Aorta (tissue), 5 donors: ENCODE measurements at regions not wholly inside any gene's neighbourhood (a gene's known extent, or its start where the extent isn't known, plus 50 kb on each side); places are given as distances from the start of the nearest gene placed in this dataset.
A peak's percentile ranks its signal among the peaks of the same experiment; 100 is the strongest.
"Not testable (repeated sequence)": the region's sequence is repeated elsewhere in the genome, so short reads cannot be mapped to it uniquely, and the experiment has no call there.

Experiments
- ATAC-seq: fragments of 200-7000 bp; cut with Tn5 transposase; one replicate; pipeline ENCODE4 v1.9.1; 2022; ENCODE audit warnings: moderate library complexity; ENCODE audit not compliant: low FRiP score
- DNase-seq, 2 donors: peaks; one replicate each; pipeline ENCODE4 v3.0.0-alpha.2; 2020
- H3K27ac ChIP-seq, 2 donors: one replicate each; pipeline ENCODE4 v1.5.1; 2013; ENCODE audit warnings: low read length in 2 of 2, mild to moderate bottlenecking in 2 of 2, moderate library complexity in 2 of 2, control low read depth in 1 of 2, inconsistent platforms in 1 of 2, low read depth in 1 of 2
- H3K27me3 ChIP-seq, 2 donors: one replicate each; pipeline ENCODE4 v1.6.1; 2013; ENCODE audit warnings: control low read depth in 1 of 2, low read length in 1 of 2, mild to moderate bottlenecking in 1 of 2, moderate library complexity in 1 of 2; ENCODE audit not compliant: insufficient read depth in 2 of 2, control insufficient read depth in 1 of 2
- H3K36me3 ChIP-seq, 2 donors: one replicate each; pipeline ENCODE4 v1.6.1; 2013; ENCODE audit warnings: control low read depth in 1 of 2, low read length in 1 of 2, mild to moderate bottlenecking in 1 of 2; ENCODE audit not compliant: insufficient read depth in 2 of 2, control insufficient read depth in 1 of 2
- H3K4me1 ChIP-seq, 2 donors: one replicate each; pipeline ENCODE4 v1.6.1; 2013; ENCODE audit warnings: low read length in 2 of 2, control low read depth in 1 of 2, mild to moderate bottlenecking in 1 of 2, moderate library complexity in 1 of 2; ENCODE audit not compliant: insufficient read depth in 2 of 2, control insufficient read depth in 1 of 2
- H3K4me3 ChIP-seq, 2 donors: one replicate each; pipeline ENCODE4 v1.5.1; 2013; ENCODE audit warnings: low read length in 2 of 2, control low read depth in 1 of 2, mild to moderate bottlenecking in 1 of 2
- H3K9me3 ChIP-seq: one replicate; pipeline ENCODE4 v1.6.1; 2013; ENCODE audit warnings: mild to moderate bottlenecking, low read length; ENCODE audit not compliant: control insufficient read depth
- WGBS, 2 donors: extraction: QIAGEN DNeasy Blood & Tissue Kit; methylation state at CpG; one replicate each; pipeline ENCODE4 v1.1.7; 2013; 5-methylcytosine and 5-hydroxymethylcytosine counted together
- intact Hi-C, 2 donors: fragments of 100-400 bp; cut with DNase I; formaldehyde crosslinking; loops; one replicate each; pipeline versions ENCODE4 v1.14.2 to v1.15.0; 2022
- donor health status: healthy with polysubstance abuse.
- donor health status: Bipolar disorder and iron deficiency.
- donor health status: DM: no; HTN: no; CAD: no.
- donor health status: DM: no; HTN: no; CAD: no.
- donor health status: DM: yes; HTN: yes; CAD: no.

- intact Hi-C loops: no loop called here
- H3K4me1 ChIP-seq: no peaks in the 10 kb centered on the region
- no peaks in the 10 kb centered on the region for H3K27me3 ChIP-seq
- no peak overlapping the region for H3K27ac ChIP-seq
- ATAC-seq: no peak
- DNase-seq: no peak
- no peak overlapping the region for H3K4me3 ChIP-seq
- no peaks in the 10 kb centered on the region for H3K36me3 ChIP-seq
- 95 to 97% methylated on average over 5 of the region's 5 CpGs for WGBS, 2 donors
- no peaks in the 10 kb centered on the region for H3K9me3 ChIP-seq
Measured at GRCh38 chr17:78305801-78306200, 54.1 kb downstream of the SOCS3 start.

- no peak for ATAC-seq
- intact Hi-C loops: no loop called here
- H3K9me3 ChIP-seq: no peaks in the 10 kb centered on the region
- 83 to 87% methylated on average over 9 of the region's 9 CpGs for WGBS, 2 donors
- H3K4me1 ChIP-seq: no peaks in the 10 kb centered on the region
- DNase-seq: no peak
- no peaks in the 10 kb centered on the region for H3K36me3 ChIP-seq
- no peaks in the 10 kb centered on the region for H3K27me3 ChIP-seq
- H3K4me3 ChIP-seq: no peak overlapping the region
- H3K27ac ChIP-seq: no peak overlapping the region
Measured at GRCh38 chr17:78304549-78305037, 55.3 kb downstream of the SOCS3 start.

- 96 to 98% methylated on average over 5 of the region's 5 CpGs for WGBS, 2 donors
- intact Hi-C loops: no loop called here
- no peak overlapping the region for H3K4me3 ChIP-seq
Measured at GRCh38 chr17:78302478-78302877, 57.4 kb downstream of the SOCS3 start.

GRCh38 chr17:78301821-78302213 lies 58.1 kb downstream of the SOCS3 start:
- H3K27me3 ChIP-seq: no peaks in the 10 kb centered on the region
- WGBS, 2 donors: 86 to 90% methylated on average over 11 of the region's 11 CpGs

More at GRCh38 chr17:78302478-78302877, 57.4 kb downstream of the SOCS3 start:
- H3K27me3 ChIP-seq: no peaks in the 10 kb centered on the region
- H3K36me3 ChIP-seq: no peaks in the 10 kb centered on the region
- H3K27ac ChIP-seq: no peak overlapping the region
- no peaks in the 10 kb centered on the region for H3K9me3 ChIP-seq
- no peaks in the 10 kb centered on the region for H3K4me1 ChIP-seq
- ATAC-seq (no peak), DNase-seq (no peak)

GRCh38 chr17:78300962-78301820 lies 58.7 kb downstream of the SOCS3 start:
- DNase-seq (no peak), ATAC-seq (no peak)
- no peak overlapping the region for H3K4me3 ChIP-seq
- no peaks in the 10 kb centered on the region for H3K4me1 ChIP-seq
- no peaks in the 10 kb centered on the region for H3K27me3 ChIP-seq
- H3K9me3 ChIP-seq: no peaks in the 10 kb centered on the region
- no peaks in the 10 kb centered on the region for H3K36me3 ChIP-seq
- 90 to 93% methylated on average over 19 of the region's 19 CpGs for WGBS, 2 donors
- intact Hi-C loops: no loop called here
- no peak overlapping the region for H3K27ac ChIP-seq

More at GRCh38 chr17:78301821-78302213, 58.1 kb downstream of the SOCS3 start:
- no peaks in the 10 kb centered on the region for H3K36me3 ChIP-seq
- ATAC-seq (peak; percentile 31), DNase-seq (no peak)
- H3K27ac ChIP-seq: no peak overlapping the region
- intact Hi-C loops: no loop called here
- H3K4me1 ChIP-seq: no peaks in the 10 kb centered on the region
- H3K4me3 ChIP-seq: no peak overlapping the region
- H3K9me3 ChIP-seq: no peaks in the 10 kb centered on the region

- 76 to 79% methylated on average over 11 of the region's 11 CpGs for whole genome bisulfite sequencing, 2 donors
- no peaks in the 10 kb centered on the region for H3K36me3 ChIP-seq
- no peaks in the 10 kb centered on the region for H3K9me3 ChIP-seq
- ATAC-seq: no peak
- no peak overlapping the region for H3K4me3 ChIP-seq
- H3K4me1 ChIP-seq: no peaks in the 10 kb centered on the region
- H3K27ac ChIP-seq: no peak overlapping the region
- no peaks in the 10 kb centered on the region for H3K27me3 ChIP-seq
- intact Hi-C loops: no loop called here
- no peak for DNase-seq
Measured at GRCh38 chr17:78299049-78299448, 60.8 kb downstream of the SOCS3 start.

- no peaks in the 10 kb centered on the region for H3K27me3 ChIP-seq
- no peaks in the 10 kb centered on the region for H3K9me3 ChIP-seq
- 91 to 94% methylated on average over 15 of the region's 15 CpGs for WGBS, 2 donors
- intact Hi-C loops: loop anchor here in 1 of 2 donors (5.0 kb wide), 1 partner anchor 73 kb away; no protein-coding TSS in a partner anchor
- no peak for DNase-seq
- no peak for ATAC-seq
- no peak overlapping the region for H3K27ac ChIP-seq
- H3K4me3 ChIP-seq: no peak overlapping the region
- H3K36me3 ChIP-seq: no peaks in the 10 kb centered on the region
- H3K4me1 ChIP-seq: no peaks in the 10 kb centered on the region
Measured at GRCh38 chr17:78294776-78295175, 63.3 kb downstream of the TMEM235 start.

- no peaks in the 10 kb centered on the region for H3K9me3 ChIP-seq
- intact Hi-C loops: loop anchor here in 1 of 2 donors (5.0 kb wide), 1 partner anchor 73 kb away; no protein-coding TSS in a partner anchor
- WGBS, 2 donors: 83 to 89% methylated on average over 9 of the region's 9 CpGs
- no peaks in the 10 kb centered on the region for H3K36me3 ChIP-seq
- no peaks in the 10 kb centered on the region for H3K27me3 ChIP-seq
- ATAC-seq (no peak), DNase-seq (no peak)
- H3K4me3 ChIP-seq: no peak overlapping the region
- H3K4me1 ChIP-seq: no peaks in the 10 kb centered on the region
- no peak overlapping the region for H3K27ac ChIP-seq
Measured at GRCh38 chr17:78294356-78294755, 62.9 kb downstream of the TMEM235 start.

- not testable (repeated sequence) for DNase-seq, H3K9me3 ChIP-seq, H3K27me3 ChIP-seq, ATAC-seq, H3K4me3 ChIP-seq, H3K27ac ChIP-seq, H3K36me3 ChIP-seq, H3K4me1 ChIP-seq
- 84 to 85% methylated on average over 6 of the region's 6 CpGs for WGBS, 2 donors
- intact Hi-C loops: loop anchor here in 1 of 2 donors (5.0 kb wide), 1 partner anchor 74 kb away; no protein-coding TSS in a partner anchor
Measured at GRCh38 chr17:78293151-78293550, 61.7 kb downstream of the TMEM235 start.
